Tibial nerve (tissue), 3 donors: ENCODE measurements at regions not wholly inside any gene's neighbourhood (a gene's known extent, or its start where the extent isn't known, plus 50 kb on each side); places are given as distances from the start of the nearest gene placed in this dataset.

Source experiments
- CTCF ChIP-seq, 5 experiments: fragments of 200-600 bp in 3 of 5; fragments of 450-650 bp in 2 of 5; sonication (generic) in 3 of 5; IDR thresholded peaks; one replicate each; pipeline ENCODE4 v1.5.1; 2016 to 2019; ENCODE audit warnings: antibody characterized with exemption in 5 of 5, mild to moderate bottlenecking in 3 of 5, moderate library complexity in 2 of 5
- POLR2A ChIP-seq, 2 donors: fragments of 450-650 bp; IDR thresholded peaks; one replicate each; pipeline ENCODE4 v1.6.1; 2017; ENCODE audit warnings: antibody characterized with exemption in 2 of 2, mild to moderate bottlenecking in 2 of 2, moderate library complexity in 2 of 2

GRCh38 chr5:106530150-106530549, 1140.6 kb downstream of the EFNA5 start:
- no peak for TF ChIP-seq CTCF (IDR thresholded peaks at IDR 0.05)
- no peak for TF ChIP-seq POLR2A (IDR thresholded peaks at IDR 0.05)
